ENCODE measurements at regions not wholly inside any gene's neighbourhood (a gene's known extent, or its start where the extent isn't known, plus 50 kb on each side); places are given as distances from the start of the nearest gene placed in this dataset.
"Not testable (repeated sequence)": the region's sequence is repeated elsewhere in the genome, so short reads cannot be mapped to it uniquely, and the experiment has no call there.

GRCh38 chr6:103504501-103505154 lies 1355.1 kb downstream of the HACE1 start:
- peaks cover 2% of the 10 kb centered on the region for H3K9me3 Mint-ChIP-seq
- no peaks in the 10 kb centered on the region for H3K4me1 Mint-ChIP-seq
- ATAC-seq: no peak
- no peak overlapping the region for H3K27ac Mint-ChIP-seq
- no peaks in the 10 kb centered on the region for H3K36me3 Mint-ChIP-seq
- no peak overlapping the region for H3K4me3 Mint-ChIP-seq
- no peak for DNase-seq (ENCODE audit: low spot score in 2 of 2)

- peaks cover 11% of the 10 kb centered on the region for H3K9me3 Mint-ChIP-seq
- DNase-seq (ENCODE audit: low spot score in 2 of 2); H3K27ac Mint-ChIP-seq; H3K36me3 Mint-ChIP-seq; H3K4me1 Mint-ChIP-seq; ATAC-seq; H3K4me3 Mint-ChIP-seq: not testable (repeated sequence)
These were observed 1363.1 kb downstream of the HACE1 start for GRCh38 chr6:103496588-103496987.

GRCh38 chr6:103456652-103457051 lies 1403.1 kb downstream of the HACE1 start:
- Mint-ChIP-seq H3K9me3 (peaks cover 6% of the 10 kb centered on the region), H3K4me3 (no peak overlapping the region), H3K27ac (no peak overlapping the region), H3K36me3 (no peaks in the 10 kb centered on the region), H3K4me1 (no peaks in the 10 kb centered on the region)
- ATAC-seq (no peak), DNase-seq (ENCODE audit: low spot score in 2 of 2) (no peak)

- Mint-ChIP-seq H3K36me3 (no peaks in the 10 kb centered on the region), H3K9me3 (peaks cover 6% of the 10 kb centered on the region), H3K4me3 (no peak overlapping the region), H3K27ac (no peak overlapping the region), H3K4me1 (no peaks in the 10 kb centered on the region)
- no peak for ATAC-seq
- DNase-seq (ENCODE audit: low spot score in 2 of 2): no peak
These were observed 1404.4 kb downstream of the HACE1 start for GRCh38 chr6:103455275-103455674.

- Mint-ChIP-seq H3K4me3 (no peak overlapping the region), H3K36me3 (no peaks in the 10 kb centered on the region), H3K9me3 (peaks cover 6% of the 10 kb centered on the region), H3K4me1 (no peaks in the 10 kb centered on the region), H3K27ac (no peak overlapping the region)
- ATAC-seq (no peak), DNase-seq (ENCODE audit: low spot score in 2 of 2) (no peak)
These were observed 1450.2 kb downstream of the HACE1 start for GRCh38 chr6:103409475-103409874.

- Mint-ChIP-seq H3K27ac (no peak overlapping the region), H3K36me3 (no peaks in the 10 kb centered on the region), H3K4me1 (no peaks in the 10 kb centered on the region), H3K4me3 (no peak overlapping the region), H3K9me3 (peaks cover 15% of the 10 kb centered on the region)
- DNase-seq (ENCODE audit: low spot score in 2 of 2) (no peak), ATAC-seq (no peak)
These were observed 1454.4 kb downstream of the HACE1 start for GRCh38 chr6:103405321-103405720.

GRCh38 chr6:103404799-103405198 lies 1454.9 kb downstream of the HACE1 start:
- Mint-ChIP-seq H3K4me1 (no peaks in the 10 kb centered on the region), H3K9me3 (peaks cover 15% of the 10 kb centered on the region), H3K27ac (no peak overlapping the region), H3K36me3 (no peaks in the 10 kb centered on the region), H3K4me3 (no peak overlapping the region)
- no peak for ATAC-seq
- no peak for DNase-seq (ENCODE audit: low spot score in 2 of 2)

- Mint-ChIP-seq H3K9me3 (peaks cover 12% of the 10 kb centered on the region), H3K4me3 (no peak overlapping the region), H3K27ac (no peak overlapping the region), H3K4me1 (no peaks in the 10 kb centered on the region), H3K36me3 (no peaks in the 10 kb centered on the region)
- no peak for ATAC-seq
- DNase-seq (ENCODE audit: low spot score in 2 of 2): no peak
These were observed 1463.0 kb downstream of the HACE1 start for GRCh38 chr6:103396768-103397167.

GRCh38 chr6:103379272-103379671 lies 1480.4 kb downstream of the HACE1 start:
- no peak for ATAC-seq
- DNase-seq (ENCODE audit: low spot score in 2 of 2): no peak
- Mint-ChIP-seq H3K4me1 (no peaks in the 10 kb centered on the region), H3K27ac (no peak overlapping the region), H3K9me3 (peaks cover 14% of the 10 kb centered on the region), H3K4me3 (no peak overlapping the region), H3K36me3 (no peaks in the 10 kb centered on the region)

GRCh38 chr6:103367212-103367611 lies 1492.5 kb downstream of the HACE1 start:
- Mint-ChIP-seq H3K27ac (no peak overlapping the region), H3K36me3 (no peaks in the 10 kb centered on the region), H3K4me1 (no peaks in the 10 kb centered on the region), H3K9me3 (peaks cover 14% of the 10 kb centered on the region), H3K4me3 (no peak overlapping the region)
- ATAC-seq (no peak), DNase-seq (ENCODE audit: low spot score in 2 of 2) (no peak)

GRCh38 chr6:103356531-103356930 lies 1503.2 kb downstream of the HACE1 start:
- DNase-seq (ENCODE audit: low spot score in 2 of 2) (no peak), ATAC-seq (no peak)
- Mint-ChIP-seq H3K36me3 (no peaks in the 10 kb centered on the region), H3K9me3 (peaks cover 3% of the 10 kb centered on the region), H3K27ac (no peak overlapping the region), H3K4me1 (no peaks in the 10 kb centered on the region), H3K4me3 (no peak overlapping the region)

- H3K4me1 Mint-ChIP-seq: no peaks in the 10 kb centered on the region
- H3K9me3 Mint-ChIP-seq: peaks cover 10% of the 10 kb centered on the region
- no peak overlapping the region for H3K4me3 Mint-ChIP-seq
- DNase-seq (ENCODE audit: low spot score in 2 of 2) (no peak), ATAC-seq (no peak)
- no peaks in the 10 kb centered on the region for H3K36me3 Mint-ChIP-seq
- no peak overlapping the region for H3K27ac Mint-ChIP-seq
These were observed 1515.1 kb downstream of the HACE1 start for GRCh38 chr6:103344554-103345163.

GRCh38 chr6:103335412-103335811 lies 1524.3 kb downstream of the HACE1 start:
- no peak overlapping the region for H3K27ac Mint-ChIP-seq
- DNase-seq (ENCODE audit: low spot score in 2 of 2): no peak
- H3K9me3 Mint-ChIP-seq: peaks cover 7% of the 10 kb centered on the region
- H3K4me1 Mint-ChIP-seq: no peaks in the 10 kb centered on the region
- H3K4me3 Mint-ChIP-seq: no peak overlapping the region
- ATAC-seq: no peak
- no peaks in the 10 kb centered on the region for H3K36me3 Mint-ChIP-seq

GRCh38 chr6:103326760-103327757 lies 1532.7 kb downstream of the HACE1 start:
- Mint-ChIP-seq H3K4me3 (no peak overlapping the region), H3K27ac (no peak overlapping the region), H3K36me3 (no peaks in the 10 kb centered on the region), H3K9me3 (peaks cover 4% of the 10 kb centered on the region), H3K4me1 (no peaks in the 10 kb centered on the region)
- ATAC-seq: no peak
- no peak for DNase-seq (ENCODE audit: low spot score in 2 of 2)

GRCh38 chr6:103313432-103313831 lies 1546.3 kb downstream of the HACE1 start:
- no peak for DNase-seq (ENCODE audit: low spot score in 2 of 2)
- Mint-ChIP-seq H3K27ac (no peak overlapping the region), H3K9me3 (peaks cover 8% of the 10 kb centered on the region), H3K36me3 (no peaks in the 10 kb centered on the region), H3K4me3 (no peak overlapping the region), H3K4me1 (no peaks in the 10 kb centered on the region)
- no peak for ATAC-seq
